Right lobe of liver (tissue), 4 donors: ENCODE measurements at regions not wholly inside any gene's neighbourhood (a gene's known extent, or its start where the extent isn't known, plus 50 kb on each side); places are given as distances from the start of the nearest gene placed in this dataset.

Experiments
- CTCF ChIP-seq, 4 donors: fragments of 200-600 bp in 3 of 4; fragments of 450-650 bp in 1 of 4; IDR thresholded peaks; one replicate each; pipeline versions ENCODE4 v1.5.1 to v1.8.0; 2016 to 2022; ENCODE audit warnings: antibody characterized with exemption in 4 of 4, mild to moderate bottlenecking in 2 of 4
- POLR2A ChIP-seq: fragments of 450-650 bp; IDR thresholded peaks from one replicate; pipeline ENCODE4 v1.6.1; 2017; ENCODE audit warnings: antibody characterized with exemption, mild to moderate bottlenecking
- donor health status: DM: no; HTN: no; CAD: no.
- donor health status: DM: no; HTN: no; CAD: no.
- donor health status: DM: no; HTN: yes; CAD: no.

GRCh38 chr3:44110648-44111047, 131.0 kb upstream of the TOPAZ1 start:
- no peak for TF ChIP-seq CTCF (IDR thresholded peaks at IDR 0.05)
- TF ChIP-seq POLR2A = no peak
